ENCODE measurements at regions not wholly inside any gene's neighbourhood (a gene's known extent, or its start where the extent isn't known, plus 50 kb on each side); places are given as distances from the start of the nearest gene placed in this dataset.
"Not testable (repeated sequence)": the region's sequence is repeated elsewhere in the genome, so short reads cannot be mapped to it uniquely, and the experiment has no call there.

DNA sequence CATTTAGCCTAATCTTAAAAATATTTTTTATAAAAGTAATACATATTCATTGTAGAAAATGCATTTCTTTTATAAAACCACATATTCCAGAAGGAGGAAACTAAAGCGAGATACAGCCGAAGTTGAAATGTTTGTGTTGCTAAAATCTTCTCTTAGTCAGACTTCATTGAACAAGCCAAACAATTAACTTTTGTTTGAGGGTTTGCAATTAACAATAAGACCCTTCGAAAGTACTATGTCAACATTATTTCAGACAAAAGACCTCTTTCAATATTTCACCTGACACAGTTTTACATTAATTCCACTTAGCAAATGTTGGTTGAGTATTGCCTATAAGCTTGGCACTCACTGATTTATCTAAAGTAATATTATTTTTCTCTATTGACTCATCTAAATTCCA, 354.0 kb upstream of the ADAMTS5 start:
- FAIRE-seq (no peak), ATAC-seq (no peak), DNase-seq (ENCODE audit: extremely low read depth in 1 of 4, low spot score in 3 of 4) (no peak)
- no TSS peak for BruUV-seq (replicated peaks)
- ChIA-PET CTCF (ENCODE audit: low intra/inter-chr PET ratio) (no interaction called here), POLR2A (no interaction called here)
- Histone ChIP-seq H3K4me1 (replicated peaks in 1 of 2; ENCODE audit: control insufficient read depth in 2 of 2, insufficient read depth in 2 of 2, low read length in 2 of 2) (no peaks in the 10 kb centered on the region), H3K9me3 (replicated peaks; ENCODE audit: control insufficient read depth, insufficient read depth, low read depth, low read length) (no peaks in the 10 kb centered on the region; the same call in 1 of the 2 replicates), H3K9ac (ENCODE audit: insufficient read depth in 1 of 2, low read depth in 2 of 2, low read length in 2 of 2) (no peak overlapping the region), H3K36me3 (ENCODE audit: control insufficient read depth, insufficient read depth, low read length) (no peaks in the 10 kb centered on the region), H3K79me2 (ENCODE audit: control insufficient read depth, insufficient read depth, low read length) (no peaks in the 10 kb centered on the region), H2AFZ (ENCODE audit: low read depth, low read length) (no peak overlapping the region), H3K9me1 (ENCODE audit: control insufficient read depth, insufficient read depth, low read length) (no peaks in the 10 kb centered on the region), H3K27me3 (ENCODE audit: control insufficient read depth in 2 of 2, insufficient read depth in 2 of 2, low read length in 2 of 2) (no peaks in the 10 kb centered on the region), H3K4me3 (no peak overlapping the region), H4K20me1 (replicated peaks; ENCODE audit: control insufficient read depth, insufficient read depth, low read length) (no peaks in the 10 kb centered on the region), H3K4me2 (ENCODE audit: insufficient read depth, low read length) (no peak overlapping the region), H3K27ac (ENCODE audit: extremely low read depth, low read depth, low read length) (no peak overlapping the region)
- no peak for TF ChIP-seq TAF9B (IDR thresholded peaks at IDR 0.05; ENCODE audit: partially characterized antibody)
- TF ChIP-seq EP400 (IDR thresholded peaks at IDR 0.05), result no peak
- TF ChIP-seq HMBOX1 (IDR thresholded peaks at IDR 0.05), result no peak
- TF ChIP-seq HMG20B (CRISPR knock-in tag; IDR thresholded peaks at IDR 0.05), result no peak
- TF ChIP-seq, protein P1, sequence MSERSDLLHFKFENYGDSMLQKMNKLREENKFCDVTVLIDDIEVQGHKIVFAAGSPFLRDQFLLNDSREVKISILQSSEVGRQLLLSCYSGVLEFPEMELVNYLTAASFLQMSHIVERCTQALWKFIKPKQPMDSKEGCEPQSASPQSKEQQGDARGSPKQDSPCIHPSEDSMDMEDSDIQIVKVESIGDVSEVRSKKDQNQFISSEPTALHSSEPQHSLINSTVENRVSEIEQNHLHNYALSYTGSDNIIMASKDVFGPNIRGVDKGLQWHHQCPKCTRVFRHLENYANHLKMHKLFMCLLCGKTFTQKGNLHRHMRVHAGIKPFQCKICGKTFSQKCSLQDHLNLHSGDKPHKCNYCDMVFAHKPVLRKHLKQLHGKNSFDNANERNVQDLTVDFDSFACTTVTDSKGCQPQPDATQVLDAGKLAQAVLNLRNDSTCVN (CRISPR knock-in tag; IDR thresholded peaks at IDR 0.05), result no peak
- TF ChIP-seq KDM5B (IDR thresholded peaks at IDR 0.05; ENCODE audit: insufficient replicate concordance, low read depth, low read length), result no peak
- no peak for TF ChIP-seq ZNF143 (CRISPR knock-in tag; IDR thresholded peaks at IDR 0.05)
- no peak for TF ChIP-seq NEUROD1 (IDR thresholded peaks at IDR 0.05; ENCODE audit: borderline replicate concordance, low read depth, low read length, partially characterized antibody)
- TF ChIP-seq ZNF408 (CRISPR knock-in tag; IDR thresholded peaks at IDR 0.05; ENCODE audit: low read depth), result no peak
- TF ChIP-seq CC2D1A (IDR thresholded peaks at IDR 0.05), result no peak
- no peak for TF ChIP-seq HDGF (IDR thresholded peaks at IDR 0.05)
- no peak for TF ChIP-seq HNRNPH1 (optimal IDR thresholded peaks at IDR 0.05; ENCODE audit: low read depth, low read length)
- intact Hi-C loops (cut with micrococcal nuclease), result no loop called here
- WGBS (ENCODE audit: insufficient coverage, low coverage, missing lambda C conversion rate), result 3% methylated on average over 3 of the region's 3 CpGs
- in situ Hi-C loops (cut with MboI), result no loop called here

GRCh38 chr21:27317601-27318000, 350.7 kb upstream of the ADAMTS5 start:
- 2% methylated on average over 3 of the region's 3 CpGs for WGBS (ENCODE audit: insufficient coverage, low coverage, missing lambda C conversion rate)
- DNase-seq (ENCODE audit: extremely low read depth in 1 of 4, low spot score in 3 of 4); H3K9me3 ChIP-seq (replicated peaks; ENCODE audit: control insufficient read depth, insufficient read depth, low read depth, low read length); BruUV-seq (replicated peaks); CTCF ChIA-PET (ENCODE audit: low intra/inter-chr PET ratio); POLR2A ChIA-PET; H3K4me2 ChIP-seq (ENCODE audit: insufficient read depth, low read length); H4K20me1 ChIP-seq (replicated peaks; ENCODE audit: control insufficient read depth, insufficient read depth, low read length); FAIRE-seq; H3K36me3 ChIP-seq (ENCODE audit: control insufficient read depth, insufficient read depth, low read length); H3K27ac ChIP-seq (ENCODE audit: extremely low read depth, low read depth, low read length); H3K27me3 ChIP-seq (ENCODE audit: control insufficient read depth in 2 of 2, insufficient read depth in 2 of 2, low read length in 2 of 2); H3K4me3 ChIP-seq; H3K79me2 ChIP-seq (ENCODE audit: control insufficient read depth, insufficient read depth, low read length); intact Hi-C loops (cut with micrococcal nuclease); in situ Hi-C loops (cut with MboI); H3K9me1 ChIP-seq (ENCODE audit: control insufficient read depth, insufficient read depth, low read length); H2AFZ ChIP-seq (ENCODE audit: low read depth, low read length); H3K9ac ChIP-seq (ENCODE audit: insufficient read depth in 1 of 2, low read depth in 2 of 2, low read length in 2 of 2); H3K4me1 ChIP-seq (replicated peaks in 1 of 2; ENCODE audit: control insufficient read depth in 2 of 2, insufficient read depth in 2 of 2, low read length in 2 of 2); ATAC-seq: not testable (repeated sequence)
